Activated gamma-delta T cell treated with anti-CD3 and anti-CD28 coated beads, Interleukin-2, amount 50 U/mL, for 16 hours (primary cell): ENCODE measurements at regions not wholly inside any gene's neighbourhood (a gene's known extent, or its start where the extent isn't known, plus 50 kb on each side); places are given as distances from the start of the nearest gene placed in this dataset.

Experiments
- DNase-seq: peaks from one replicate; pipeline ENCODE4 v3.0.0-alpha.2; 2020; ENCODE audit warnings: low read depth

DNA sequence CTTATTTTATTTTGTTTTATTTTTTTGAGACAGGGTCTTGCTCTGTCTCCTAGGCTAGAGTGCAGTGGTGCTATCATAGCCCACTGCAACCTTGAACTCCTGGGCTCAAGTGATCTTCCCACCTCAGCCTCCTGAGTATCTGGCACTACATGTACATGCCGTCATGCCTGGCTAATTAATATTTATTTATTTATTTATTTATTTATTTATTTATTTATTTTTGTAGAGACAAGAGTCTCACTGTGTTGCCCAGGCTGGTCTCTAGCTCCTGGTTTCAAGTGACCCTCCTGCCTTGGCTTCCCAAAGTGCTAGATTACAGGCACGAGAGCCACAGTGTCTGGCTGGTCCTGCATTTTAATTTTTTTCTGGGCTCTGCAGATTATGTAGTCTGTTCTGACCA lies 84.9 kb upstream of the BCOR start:
- DNase-seq = no peak

GRCh38 chrX:40182095-40182494 lies 84.3 kb upstream of the BCOR start:
- DNase-seq = no peak

DNA sequence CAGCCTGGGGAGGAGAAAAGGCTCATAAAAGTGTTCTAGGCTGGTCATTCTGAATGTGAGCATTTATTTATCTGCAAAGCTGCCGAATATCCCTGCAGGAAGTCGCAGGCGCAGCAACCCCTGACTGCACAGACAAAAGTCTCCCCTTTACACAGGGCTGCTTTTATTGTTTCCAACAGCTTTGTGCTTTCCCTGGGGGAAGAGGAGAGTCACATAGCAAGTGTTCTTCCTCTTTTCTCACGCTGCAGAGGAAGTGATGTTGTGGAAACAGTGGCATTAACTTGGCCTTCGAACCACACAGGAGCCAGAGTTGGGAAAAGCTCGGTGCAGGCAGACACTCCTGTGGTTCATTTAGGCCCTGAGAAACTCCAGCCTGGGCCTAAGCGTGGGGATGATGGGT lies 81.5 kb upstream of the BCOR start:
- no peak for DNase-seq

DNA sequence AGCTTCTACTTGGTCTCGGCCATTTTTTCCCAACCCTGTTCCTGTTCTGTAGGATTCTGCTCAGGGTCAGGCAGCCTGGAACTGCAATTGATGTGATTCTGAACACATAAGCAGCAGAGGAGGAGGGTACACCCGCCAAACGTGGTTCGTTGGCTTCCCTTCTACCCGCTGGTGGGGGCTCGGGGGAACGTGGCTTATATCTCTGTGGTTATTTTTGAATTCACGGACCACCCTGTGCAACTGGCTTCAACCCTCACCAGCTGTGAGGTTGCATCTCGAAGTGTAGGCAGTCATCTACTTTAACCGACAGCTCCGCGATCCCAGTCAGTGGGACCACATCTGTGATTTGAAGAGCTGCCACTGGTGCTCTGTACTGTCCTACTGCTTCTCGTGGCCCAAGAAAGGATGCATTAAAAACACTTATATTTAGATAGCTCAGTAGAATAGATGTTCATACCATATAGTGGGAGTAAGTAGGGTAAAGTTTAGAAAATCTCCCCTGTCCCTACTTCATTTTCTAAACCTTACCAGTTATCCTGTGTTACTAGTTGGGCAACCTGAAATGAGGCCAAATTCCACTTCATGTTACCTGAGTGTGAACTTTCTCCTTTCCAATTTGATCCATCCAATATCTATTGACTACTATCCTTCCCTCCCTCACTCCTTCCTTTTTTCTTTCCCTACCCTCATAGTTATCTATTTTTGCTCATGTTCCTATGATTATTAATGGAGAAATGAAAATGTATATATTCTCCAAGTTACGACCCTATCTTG lies 80.4 kb upstream of the BCOR start:
- DNase-seq = no peak

- no peak for DNase-seq
These were observed 79.7 kb upstream of the BCOR start for GRCh38 chrX:40177489-40177888.

DNA sequence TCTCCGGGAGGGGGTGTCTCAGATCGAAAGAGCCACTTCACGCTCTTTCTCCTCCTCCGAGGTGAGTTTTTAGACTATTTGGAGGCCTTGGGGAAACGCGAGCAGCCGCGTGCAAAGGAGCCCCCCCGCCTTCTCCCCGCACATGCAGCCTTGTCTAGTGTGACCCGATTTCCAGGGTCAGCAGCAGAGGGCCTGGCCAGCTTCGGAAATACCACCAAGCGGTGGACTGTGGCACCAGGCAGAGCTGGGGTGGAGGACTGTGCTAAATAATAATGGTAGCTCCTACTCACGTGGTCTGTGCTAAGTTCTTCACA lies 79.3 kb upstream of the BCOR start:
- no peak for DNase-seq

- DNase-seq = peak; percentile 66
These were observed 78.8 kb upstream of the BCOR start for GRCh38 chrX:40176351-40177116.

DNA sequence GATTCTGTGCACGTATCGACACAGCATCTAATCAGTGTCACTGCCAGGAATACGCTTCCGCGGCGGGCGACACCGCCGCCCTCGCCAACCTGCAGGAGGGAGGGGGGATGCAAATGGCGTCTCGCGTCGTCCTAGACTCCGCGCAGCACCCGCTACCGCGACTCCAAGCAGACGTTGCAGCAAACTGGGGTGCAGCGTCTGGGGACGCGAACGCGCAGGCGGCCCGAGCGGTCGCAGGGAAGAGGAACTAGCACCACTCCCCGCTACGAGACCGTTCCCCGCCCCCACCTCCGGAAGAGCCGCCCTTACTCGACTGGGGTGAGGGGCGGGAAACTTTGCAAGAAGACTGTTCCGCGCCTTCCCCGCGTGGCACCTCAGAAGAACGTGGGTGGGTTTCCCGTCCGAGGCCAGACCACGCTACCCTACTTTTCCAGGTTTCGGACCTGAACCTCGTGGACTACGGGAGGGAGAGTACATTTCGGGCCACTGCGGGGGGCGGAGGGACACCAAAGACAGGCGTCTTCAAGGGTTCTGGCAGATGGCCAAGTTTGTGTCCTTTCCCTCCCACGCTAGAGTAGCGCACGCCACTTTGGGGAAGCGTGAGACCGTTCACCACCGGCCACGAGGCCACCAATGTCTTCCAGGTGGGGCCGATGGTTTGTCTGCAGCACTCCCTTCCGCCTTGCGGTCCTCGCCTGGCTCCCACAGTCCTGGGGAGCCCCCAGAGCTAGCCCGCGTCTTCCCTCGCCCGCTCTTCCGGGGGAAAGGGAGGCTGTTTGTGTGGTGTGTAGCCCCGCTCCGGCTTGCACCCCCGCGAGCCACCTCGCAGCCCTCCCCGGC lies 78.0 kb upstream of the BCOR start:
- peak; percentile 44 for DNase-seq

- DNase-seq = no peak
These were observed 77.2 kb upstream of the BCOR start for GRCh38 chrX:40174854-40175510.

GRCh38 chrX:40174001-40174853 lies 76.5 kb upstream of the BCOR start:
- DNase-seq = peak; percentile 49

- no peak for DNase-seq
These were observed 75.6 kb upstream of the BCOR start for GRCh38 chrX:40173143-40174000.

- no peak for DNase-seq
These were observed 74.8 kb upstream of the BCOR start for GRCh38 chrX:40172401-40173142.

- no peak for DNase-seq
These were observed 74.0 kb upstream of the BCOR start for GRCh38 chrX:40171513-40172400.

DNA sequence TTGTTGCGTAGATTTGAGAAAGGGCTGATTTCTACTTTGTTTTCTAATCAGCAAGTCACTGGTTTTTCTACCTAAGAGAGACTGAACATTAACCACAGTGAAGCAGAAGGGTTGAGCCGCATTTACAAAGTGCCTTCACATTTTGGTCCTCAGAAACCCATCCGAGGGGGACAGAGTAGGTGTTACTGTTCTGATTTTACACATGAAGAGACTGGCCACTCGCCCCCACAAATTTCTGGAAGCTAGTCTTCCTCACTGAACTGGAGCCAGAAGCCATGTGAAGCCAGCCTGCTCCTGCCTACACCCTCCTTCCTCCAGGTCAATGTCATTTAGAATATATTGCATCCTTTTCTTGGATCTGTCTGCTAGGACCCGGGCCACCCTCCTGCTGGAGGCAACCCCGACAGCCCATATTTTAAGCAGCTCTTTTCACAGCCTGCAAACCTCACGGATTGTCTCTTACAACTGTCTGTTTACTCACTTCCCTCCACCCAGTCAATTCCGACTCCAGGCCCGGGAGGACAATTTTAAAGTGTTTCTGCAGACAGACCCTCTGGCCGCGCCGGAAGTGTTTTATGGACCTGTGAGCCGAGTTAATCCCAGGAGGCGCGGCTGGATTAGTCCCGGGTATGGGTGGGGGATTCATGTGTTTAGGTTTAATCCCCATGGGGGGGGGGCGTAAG lies 73.2 kb upstream of the BCOR start:
- DNase-seq = no peak

DNA sequence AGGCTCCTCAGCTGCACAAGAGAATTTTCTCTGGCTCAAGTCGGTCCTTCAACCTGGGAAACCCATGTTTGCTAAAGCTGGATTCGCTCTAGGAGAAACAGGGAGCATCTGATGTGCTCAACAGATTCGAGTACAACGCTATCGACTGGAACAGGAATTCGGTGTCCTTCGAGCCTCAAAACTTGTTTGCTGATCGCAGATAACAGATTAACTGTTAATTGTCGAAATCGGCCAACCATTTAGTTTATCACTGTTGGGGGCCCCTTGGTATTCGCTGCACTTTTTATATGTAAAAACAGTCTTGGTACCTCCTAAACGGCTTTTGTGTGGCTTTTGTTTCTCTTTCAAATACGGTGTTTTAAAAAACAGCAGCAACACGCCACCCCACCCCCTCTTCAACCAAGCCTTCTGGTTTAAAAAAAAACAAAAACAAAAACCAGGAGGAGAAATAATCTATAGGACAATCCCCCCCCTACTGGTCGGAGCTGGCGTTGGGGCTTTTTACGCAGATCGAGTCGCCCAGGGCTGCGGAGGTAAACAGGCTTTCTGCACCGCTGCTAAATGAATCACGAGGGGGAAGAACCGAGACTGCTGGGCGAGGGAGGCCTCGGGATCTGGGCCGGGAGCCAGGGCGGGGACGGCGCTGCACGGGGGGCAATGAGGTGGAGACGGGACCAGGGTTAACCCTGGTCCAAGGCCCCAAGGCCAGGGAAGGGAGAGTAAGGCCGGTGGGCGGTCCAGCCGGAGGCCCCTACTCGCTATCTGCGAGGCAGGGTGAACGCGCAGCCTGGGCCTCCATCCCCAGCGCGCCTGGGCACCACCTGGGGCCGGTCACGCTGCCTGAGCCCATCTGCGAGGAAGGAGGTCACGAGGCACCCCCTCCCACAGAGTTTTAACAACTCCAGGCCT lies 71.7 kb upstream of the BCOR start:
- DNase-seq = peak; percentile 66

DNA sequence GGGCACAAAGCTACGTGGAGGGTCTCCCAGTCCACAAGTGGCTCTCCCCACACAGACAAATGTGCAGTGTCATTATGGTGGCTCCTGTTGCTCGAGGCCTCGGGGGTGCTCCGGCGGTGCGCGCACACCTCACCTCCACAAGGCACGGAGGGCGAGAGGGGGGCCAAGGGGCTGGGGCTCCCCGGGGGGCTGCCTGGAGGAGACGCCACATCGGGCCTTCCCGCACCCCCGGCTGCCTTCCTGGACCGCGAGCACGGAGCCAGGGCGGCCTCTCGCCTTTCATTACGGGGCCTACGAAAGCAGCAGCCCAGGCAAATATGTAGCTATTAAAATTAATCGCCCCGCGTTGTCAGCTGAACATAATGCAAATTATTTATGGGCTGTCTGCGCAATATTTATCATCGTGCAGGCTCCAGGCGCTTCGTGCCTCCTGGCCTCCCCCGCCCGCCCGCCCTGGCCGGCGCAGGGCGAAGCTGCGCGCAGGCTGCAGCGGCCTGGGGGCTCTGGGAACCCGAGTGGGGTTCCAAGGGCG lies 70.8 kb upstream of the BCOR start:
- no peak for DNase-seq
